ENCODE measurements at regions not wholly inside any gene's neighbourhood (a gene's known extent, or its start where the extent isn't known, plus 50 kb on each side); places are given as distances from the start of the nearest gene placed in this dataset.

GRCh38 chr14:87483271-87484260 lies 509.4 kb downstream of the GALC start:
- no peak overlapping the region for H3K27ac ChIP-seq
- DNase-seq, result no peak
- intact Hi-C loops (cut with DNase I; ENCODE audit: low total_unique reads), result no loop called here
- H3K27me3 ChIP-seq, result no peaks in the 10 kb centered on the region
- no peaks in the 10 kb centered on the region for H3K36me3 ChIP-seq
- H3K4me1 ChIP-seq, result no peaks in the 10 kb centered on the region
- no peaks in the 10 kb centered on the region for H3K9me3 ChIP-seq
- no peak overlapping the region for H3K4me3 ChIP-seq
- TF ChIP-seq, protein P1, sequence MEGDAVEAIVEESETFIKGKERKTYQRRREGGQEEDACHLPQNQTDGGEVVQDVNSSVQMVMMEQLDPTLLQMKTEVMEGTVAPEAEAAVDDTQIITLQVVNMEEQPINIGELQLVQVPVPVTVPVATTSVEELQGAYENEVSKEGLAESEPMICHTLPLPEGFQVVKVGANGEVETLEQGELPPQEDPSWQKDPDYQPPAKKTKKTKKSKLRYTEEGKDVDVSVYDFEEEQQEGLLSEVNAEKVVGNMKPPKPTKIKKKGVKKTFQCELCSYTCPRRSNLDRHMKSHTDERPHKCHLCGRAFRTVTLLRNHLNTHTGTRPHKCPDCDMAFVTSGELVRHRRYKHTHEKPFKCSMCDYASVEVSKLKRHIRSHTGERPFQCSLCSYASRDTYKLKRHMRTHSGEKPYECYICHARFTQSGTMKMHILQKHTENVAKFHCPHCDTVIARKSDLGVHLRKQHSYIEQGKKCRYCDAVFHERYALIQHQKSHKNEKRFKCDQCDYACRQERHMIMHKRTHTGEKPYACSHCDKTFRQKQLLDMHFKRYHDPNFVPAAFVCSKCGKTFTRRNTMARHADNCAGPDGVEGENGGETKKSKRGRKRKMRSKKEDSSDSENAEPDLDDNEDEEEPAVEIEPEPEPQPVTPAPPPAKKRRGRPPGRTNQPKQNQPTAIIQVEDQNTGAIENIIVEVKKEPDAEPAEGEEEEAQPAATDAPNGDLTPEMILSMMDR (IDR thresholded peaks at IDR 0.05), result no peak

DNA sequence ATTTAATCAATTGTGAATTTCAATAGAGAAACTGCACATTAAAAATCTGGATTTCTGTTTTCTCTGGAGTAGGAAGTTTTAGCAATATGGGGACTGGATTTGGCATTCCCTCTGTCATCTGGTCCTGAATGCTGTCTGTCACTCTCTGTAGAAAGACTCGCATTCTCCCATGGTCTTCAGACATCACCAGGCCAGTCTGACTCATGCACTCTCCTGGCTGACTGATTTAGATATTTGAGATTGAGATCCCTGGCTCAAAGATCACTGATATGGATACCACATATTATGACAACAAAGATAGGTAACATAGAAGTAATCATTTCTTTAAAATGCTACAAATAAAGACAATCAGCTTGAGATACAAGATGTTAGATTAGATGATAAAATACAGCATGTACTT lies 524.5 kb downstream of the GALC start:
- intact Hi-C loops (cut with DNase I; ENCODE audit: low total_unique reads), result no loop called here
- no peak overlapping the region for H3K27ac ChIP-seq
- no peak for DNase-seq
- no peaks in the 10 kb centered on the region for H3K27me3 ChIP-seq
- H3K4me3 ChIP-seq, result no peak overlapping the region
- H3K9me3 ChIP-seq, result no peaks in the 10 kb centered on the region
- TF ChIP-seq, protein P1 (IDR thresholded peaks at IDR 0.05), result no peak
- H3K4me1 ChIP-seq, result no peaks in the 10 kb centered on the region
- no peaks in the 10 kb centered on the region for H3K36me3 ChIP-seq

DNA sequence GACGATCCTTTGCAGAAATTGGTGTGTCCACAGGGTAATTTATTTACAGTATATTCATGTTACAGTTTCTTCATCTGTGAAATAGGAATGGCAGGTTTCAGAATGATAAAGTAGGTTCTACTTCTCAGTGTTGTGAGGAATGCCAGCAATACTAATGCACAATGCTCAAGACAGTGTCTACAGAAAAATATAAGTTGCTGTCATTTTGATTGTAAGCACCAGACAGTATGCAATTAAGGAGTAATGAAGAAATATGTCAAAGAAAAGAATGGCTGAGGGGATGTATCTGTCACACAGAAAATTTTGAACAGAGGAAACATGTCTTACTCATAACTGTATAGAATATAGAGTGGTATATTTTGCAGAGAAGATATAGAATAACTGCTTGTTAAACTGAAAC lies 525.4 kb downstream of the GALC start:
- no peak overlapping the region for H3K27ac ChIP-seq
- TF ChIP-seq, protein P1 (IDR thresholded peaks at IDR 0.05), result no peak
- no peaks in the 10 kb centered on the region for H3K9me3 ChIP-seq
- intact Hi-C loops (cut with DNase I; ENCODE audit: low total_unique reads), result no loop called here
- H3K36me3 ChIP-seq, result no peaks in the 10 kb centered on the region
- no peak for DNase-seq
- H3K4me1 ChIP-seq, result no peaks in the 10 kb centered on the region
- H3K4me3 ChIP-seq, result no peak overlapping the region
- H3K27me3 ChIP-seq, result no peaks in the 10 kb centered on the region

DNA sequence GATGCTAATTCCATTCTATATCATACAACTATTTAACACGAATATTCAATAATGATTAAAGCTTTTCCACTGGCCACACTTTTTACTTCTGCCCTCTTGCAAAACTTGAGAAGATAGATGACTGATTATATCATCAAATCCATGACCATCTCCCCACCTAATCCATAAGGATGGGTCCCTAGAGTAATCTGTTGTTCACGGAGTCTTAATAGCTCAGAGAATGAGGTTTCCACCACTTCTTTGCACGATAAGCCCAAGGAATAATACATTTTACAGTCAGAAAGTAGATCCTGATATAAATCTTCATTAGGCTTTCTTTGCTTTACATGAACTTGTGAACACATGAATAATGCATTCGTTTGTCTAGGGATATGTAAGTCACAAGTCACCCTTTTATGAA lies 527.2 kb downstream of the GALC start:
- intact Hi-C loops (cut with DNase I; ENCODE audit: low total_unique reads), result no loop called here
- Histone ChIP-seq H3K4me1 (no peaks in the 10 kb centered on the region), H3K9me3 (no peaks in the 10 kb centered on the region), H3K4me3 (no peak overlapping the region), H3K27me3 (no peaks in the 10 kb centered on the region), H3K27ac (no peak overlapping the region), H3K36me3 (no peaks in the 10 kb centered on the region)
- DNase-seq, result no peak
- TF ChIP-seq, protein P1 (IDR thresholded peaks at IDR 0.05), result no peak

DNA sequence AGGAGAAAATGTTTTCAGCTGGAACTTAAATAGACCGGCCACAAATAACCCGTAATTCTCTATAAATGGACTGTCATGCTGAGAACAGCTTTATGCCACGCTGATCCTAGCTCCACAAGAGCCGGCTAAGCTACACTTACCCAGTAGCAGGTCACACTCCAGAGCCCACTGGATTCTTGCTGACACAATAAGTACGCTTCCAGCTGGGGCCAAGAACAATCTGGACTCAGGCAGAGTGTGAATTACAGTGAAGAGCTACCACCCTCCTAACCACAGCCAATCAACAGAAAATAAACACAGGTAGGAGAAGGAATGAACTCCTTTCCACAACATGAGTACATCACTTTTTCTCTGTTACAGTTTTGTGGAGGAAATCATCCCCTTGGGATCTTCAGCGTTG lies 531.3 kb downstream of the GALC start:
- no peaks in the 10 kb centered on the region for H3K27me3 ChIP-seq
- no peaks in the 10 kb centered on the region for H3K36me3 ChIP-seq
- no peak overlapping the region for H3K4me3 ChIP-seq
- no peaks in the 10 kb centered on the region for H3K9me3 ChIP-seq
- TF ChIP-seq, protein P1 (IDR thresholded peaks at IDR 0.05), result no peak
- no peaks in the 10 kb centered on the region for H3K4me1 ChIP-seq
- no peak for DNase-seq
- no peak overlapping the region for H3K27ac ChIP-seq
- intact Hi-C loops (cut with DNase I; ENCODE audit: low total_unique reads), result no loop called here
